HUDEP-2 (cell line): ENCODE measurements at regions not wholly inside any gene's neighbourhood (a gene's known extent, or its start where the extent isn't known, plus 50 kb on each side); places are given as distances from the start of the nearest gene placed in this dataset.

Experiments used
- DNase-seq, 76 experiments: peaks; one replicate each; lab custom pipeline; 2025; ENCODE audit not compliant: unreplicated experiment in 76 of 76; lab: John Stamatoyannopoulos, UW

DNA sequence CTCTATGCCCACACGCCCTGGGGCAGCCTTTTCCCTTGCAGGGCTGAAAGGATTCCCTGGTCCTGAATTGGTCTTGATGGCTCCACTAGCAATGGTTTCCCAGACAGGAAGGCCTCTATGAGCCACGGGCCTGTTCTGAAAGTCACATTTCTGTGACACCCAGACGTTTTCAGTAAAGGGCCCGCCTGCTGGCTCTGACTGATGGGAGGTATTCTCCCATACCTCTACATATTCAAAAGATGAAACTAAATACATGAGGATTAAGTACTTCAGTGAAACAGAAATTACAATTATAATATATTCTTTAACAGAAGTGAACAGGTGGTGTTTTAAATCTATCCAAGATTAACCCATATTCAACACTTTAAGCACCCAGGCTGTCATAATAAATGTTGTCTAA lies 629.8 kb downstream of the CDH26 start:
- DNase-seq: no peak

GRCh38 chr20:60589623-60590022 lies 631.4 kb downstream of the CDH26 start:
- DNase-seq: peak in 5 of 76 experiments; percentile 1 to 13 (median 4)

DNA sequence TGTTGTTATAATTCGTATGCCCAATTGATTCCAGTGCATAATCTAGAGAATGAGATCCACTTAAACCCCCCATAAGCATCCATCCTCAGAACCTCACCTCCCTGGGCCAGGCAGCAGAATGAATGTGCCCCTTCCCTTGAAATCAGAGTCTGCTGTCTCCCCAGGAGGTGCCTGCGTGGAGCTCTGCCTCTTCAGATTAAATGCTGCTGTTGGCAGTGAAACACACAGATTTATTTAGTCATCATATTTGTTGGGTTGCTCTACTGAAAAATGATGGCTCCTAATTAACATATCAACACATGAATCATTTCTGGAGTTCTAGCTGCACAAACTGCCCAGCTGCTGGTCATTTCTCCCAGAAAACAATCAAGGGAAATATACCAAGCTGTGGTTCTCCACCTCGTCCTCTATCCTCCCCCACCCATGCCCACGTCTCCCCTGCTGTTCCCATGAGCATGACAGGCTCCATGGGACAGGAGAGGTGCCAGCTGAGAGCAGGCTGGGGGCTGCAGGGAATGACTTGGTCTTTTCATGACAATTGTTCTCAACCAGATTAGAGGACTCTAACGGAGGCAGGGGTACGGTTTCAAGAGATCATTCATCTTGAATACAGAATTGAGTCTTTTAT lies 633.1 kb downstream of the CDH26 start:
- DNase-seq: no peak

GRCh38 chr20:60598528-60598927 lies 640.3 kb downstream of the CDH26 start:
- no peak for DNase-seq

DNA sequence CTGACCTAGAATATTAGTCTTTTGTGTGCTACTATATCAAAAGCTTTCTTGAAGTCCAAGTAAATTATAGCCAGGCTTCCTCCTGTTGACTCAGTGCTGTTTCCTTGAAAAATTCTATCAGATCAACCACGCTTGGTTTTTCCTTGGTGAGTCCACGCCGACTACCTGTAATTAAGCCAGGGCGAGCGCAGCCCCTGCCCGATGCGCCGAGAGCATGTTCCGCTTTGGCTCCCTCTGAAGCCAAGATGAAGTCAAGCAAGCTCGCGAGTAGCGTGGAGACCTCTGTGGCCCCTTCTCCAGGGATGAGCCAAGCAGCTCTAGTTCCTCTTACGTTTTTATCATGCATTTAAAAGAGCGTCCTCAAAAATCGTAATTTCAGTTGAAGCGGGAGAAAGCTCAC lies 641.2 kb downstream of the CDH26 start:
- no peak for DNase-seq

DNA sequence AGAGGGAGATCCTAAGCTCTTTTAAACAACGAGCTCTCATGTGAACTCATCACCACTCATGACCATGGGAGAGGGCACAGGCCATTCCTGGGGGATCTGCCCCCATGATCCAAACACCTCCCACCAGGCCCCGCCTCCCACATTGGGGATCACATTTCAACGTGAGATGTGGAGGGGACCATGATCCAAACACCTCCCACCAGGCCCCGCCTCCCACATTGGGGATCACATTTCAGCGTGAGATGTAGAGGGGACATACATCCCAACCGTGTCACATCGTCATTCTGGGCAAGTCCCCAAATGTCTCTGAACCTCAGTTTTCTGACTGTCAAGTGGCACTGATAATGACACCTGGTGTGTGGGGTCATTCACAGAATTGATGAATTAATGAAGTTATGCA lies 641.8 kb downstream of the CDH26 start:
- DNase-seq: no peak

- DNase-seq: no peak
Observed at GRCh38 chr20:60624066-60624465, 628.0 kb upstream of the CDH4 start.

DNA sequence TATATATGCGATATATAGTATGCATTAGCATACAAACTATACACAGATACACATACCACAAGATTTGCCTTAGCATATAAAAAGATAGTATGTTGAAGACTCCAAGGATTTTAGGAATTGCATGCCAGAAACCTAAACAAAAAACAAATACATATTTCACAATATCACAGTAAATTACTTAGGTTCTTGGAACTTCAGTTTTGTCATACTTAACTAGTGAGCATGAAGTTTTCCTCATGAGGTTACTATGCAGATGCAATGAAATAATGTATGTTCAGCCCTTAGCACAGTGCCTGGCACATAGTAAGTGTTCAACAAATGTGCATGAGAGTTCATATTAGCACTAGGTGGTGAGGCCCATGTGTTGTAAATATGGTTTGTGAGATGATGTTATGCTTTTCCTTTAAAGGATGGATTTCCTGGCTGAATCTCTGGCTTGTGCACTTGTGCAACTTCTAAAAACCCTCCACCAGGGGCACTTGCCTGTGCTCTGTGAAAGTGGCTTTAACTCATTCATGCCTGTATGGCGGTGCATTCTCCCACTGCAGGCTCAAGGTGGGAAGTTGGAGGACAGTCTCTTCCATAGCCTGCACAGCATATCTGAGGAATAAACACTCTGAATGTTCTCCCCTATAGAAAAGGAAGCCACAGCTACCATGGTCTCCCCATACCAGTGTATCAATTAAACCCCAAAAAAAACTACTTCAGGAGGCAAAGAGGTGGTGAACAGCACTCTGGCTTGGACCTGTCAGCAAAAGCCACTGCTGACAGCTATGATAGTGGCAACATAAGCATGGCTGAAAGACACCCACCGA lies 624.1 kb upstream of the CDH4 start:
- DNase-seq: peak in 1 of 76 experiments; percentile 2

GRCh38 chr20:60628749-60629148 lies 623.3 kb upstream of the CDH4 start:
- no peak for DNase-seq

- no peak for DNase-seq
Observed at GRCh38 chr20:60629206-60629605, 622.9 kb upstream of the CDH4 start.

DNA sequence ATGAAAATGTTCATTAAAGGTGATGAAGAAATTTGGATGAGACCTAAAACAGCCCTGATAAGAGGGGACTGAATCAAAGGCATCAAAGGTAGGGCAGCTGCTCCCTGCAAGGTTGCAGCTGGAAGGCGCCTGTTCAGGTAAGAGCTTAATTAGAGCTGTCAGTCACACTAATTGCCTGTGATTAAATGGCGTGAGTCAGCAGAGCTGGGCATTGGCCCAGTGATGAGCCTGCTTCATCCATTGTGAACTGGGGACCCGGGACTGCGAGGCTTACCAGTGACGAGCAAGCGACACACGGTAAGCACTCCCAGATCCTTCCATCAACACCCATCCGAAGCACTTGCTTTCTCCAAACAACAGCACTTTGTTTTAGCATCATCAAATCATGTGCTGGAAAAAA lies 621.5 kb upstream of the CDH4 start:
- DNase-seq: no peak

- no peak for DNase-seq
Observed at GRCh38 chr20:60631585-60632287, 620.3 kb upstream of the CDH4 start.

DNA sequence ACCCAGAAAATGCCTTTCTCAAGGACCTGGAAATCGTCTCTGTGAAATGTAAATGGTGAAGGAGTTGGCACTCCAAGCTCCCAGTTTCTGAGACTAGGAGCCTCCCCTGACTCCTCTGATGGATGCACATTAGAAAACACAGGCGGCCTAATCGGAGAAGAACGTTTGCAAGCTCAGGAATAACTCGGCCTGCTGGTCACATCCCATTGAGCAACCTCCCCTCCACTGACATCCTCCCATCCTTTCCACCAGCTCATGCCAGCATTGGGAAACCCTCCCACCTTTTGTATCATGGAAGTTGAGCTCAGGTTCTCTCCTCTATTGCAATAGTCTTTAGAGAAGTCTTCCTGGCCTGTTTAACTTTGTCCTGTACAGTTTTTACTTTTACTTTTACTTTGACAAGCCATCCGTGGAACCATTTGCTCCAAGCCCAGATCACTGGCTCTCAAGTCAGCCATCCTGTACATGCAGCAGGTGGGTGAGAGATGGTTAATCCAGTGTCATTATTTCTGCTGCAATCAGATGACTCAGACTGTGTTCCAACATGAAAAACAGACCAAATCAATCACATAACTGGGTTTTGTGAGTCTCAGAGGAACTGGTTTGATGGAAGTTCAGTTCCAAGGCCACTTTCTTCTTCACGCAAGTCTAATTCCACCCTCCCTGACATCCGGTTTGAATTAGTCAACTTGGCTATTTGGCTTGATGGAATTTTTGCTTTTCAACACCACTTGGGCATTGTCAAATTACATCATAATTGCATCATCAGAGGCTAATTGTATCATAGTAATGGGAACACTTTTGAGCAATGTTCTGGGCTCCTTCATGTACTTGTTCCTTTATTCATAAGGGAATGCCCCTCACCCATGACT lies 619.4 kb upstream of the CDH4 start:
- DNase-seq: no peak

GRCh38 chr20:60634491-60635172 lies 617.4 kb upstream of the CDH4 start:
- no peak for DNase-seq

- DNase-seq: no peak
Observed at GRCh38 chr20:60636417-60636816, 615.6 kb upstream of the CDH4 start.

DNA sequence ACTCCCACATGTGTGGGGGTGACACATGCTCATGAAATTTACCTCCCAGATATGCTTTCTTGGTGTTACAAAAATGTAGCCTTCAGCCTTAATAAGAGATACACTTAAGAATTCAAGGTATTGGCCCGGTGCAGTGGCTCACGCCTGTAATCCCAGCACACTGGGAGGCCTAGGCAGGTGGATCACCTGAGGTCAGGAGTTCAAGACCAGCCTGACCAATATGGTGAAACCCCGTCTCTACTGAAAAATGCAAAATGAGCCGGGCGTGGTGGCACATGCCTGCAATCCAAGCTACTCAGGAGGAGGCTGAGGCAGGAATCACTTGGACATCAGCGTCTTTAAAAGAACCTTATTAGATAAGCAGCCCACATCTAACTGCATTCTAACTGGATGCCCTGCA lies 614.3 kb upstream of the CDH4 start:
- no peak for DNase-seq

GRCh38 chr20:60638430-60639098 lies 613.5 kb upstream of the CDH4 start:
- no peak for DNase-seq

DNA sequence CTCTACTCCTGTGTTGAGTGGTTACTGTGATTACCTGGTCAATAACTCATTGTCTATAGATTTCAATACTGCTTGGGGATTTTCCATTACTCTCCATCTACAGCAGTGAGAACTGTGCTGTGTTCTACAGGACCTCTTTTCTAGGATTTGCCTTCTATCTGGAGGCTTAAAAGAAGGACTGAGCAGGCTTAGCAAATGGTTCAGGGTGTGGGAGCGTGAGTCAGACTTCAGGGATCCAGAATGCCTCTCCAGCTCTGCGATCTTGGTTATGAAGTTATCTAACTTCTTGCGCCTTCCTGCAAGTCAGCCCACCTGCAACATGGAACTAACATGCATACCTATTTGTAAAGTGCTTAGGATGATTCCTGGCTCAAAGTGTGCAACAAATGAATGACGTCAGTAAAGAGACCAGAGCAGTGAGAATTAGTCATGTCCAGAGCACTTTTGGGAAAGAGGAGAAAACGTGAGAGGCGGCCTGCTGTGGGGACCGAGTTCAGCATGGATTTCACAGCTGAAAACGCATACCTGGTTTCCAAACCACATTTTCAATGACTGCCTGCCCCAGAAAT lies 610.1 kb upstream of the CDH4 start:
- DNase-seq: no peak

- DNase-seq: no peak
Observed at GRCh38 chr20:60642541-60642940, 609.5 kb upstream of the CDH4 start.
